ENCODE measurements at regions not wholly inside any gene's neighbourhood (a gene's known extent, or its start where the extent isn't known, plus 50 kb on each side); places are given as distances from the start of the nearest gene placed in this dataset.
"Not testable (repeated sequence)": the region's sequence is repeated elsewhere in the genome, so short reads cannot be mapped to it uniquely, and the experiment has no call there.

- no peak for DNase-seq (ENCODE audit: low spot score)
These were observed 463.8 kb upstream of the SLC8A1 start for GRCh38 chr2:40915651-40916050.

- no peak for DNase-seq (ENCODE audit: low spot score)
These were observed 483.5 kb upstream of the SLC8A1 start for GRCh38 chr2:40935349-40935748.

- DNase-seq (ENCODE audit: low spot score), result no peak
These were observed 485.4 kb upstream of the SLC8A1 start for GRCh38 chr2:40937284-40937683.

GRCh38 chr2:40953341-40953740 lies 501.5 kb upstream of the SLC8A1 start:
- no peak for DNase-seq (ENCODE audit: low spot score)

GRCh38 chr2:40955042-40955441 lies 503.2 kb upstream of the SLC8A1 start:
- no peak for DNase-seq (ENCODE audit: low spot score)

- DNase-seq (ENCODE audit: low spot score), result no peak
These were observed 503.7 kb upstream of the SLC8A1 start for GRCh38 chr2:40955635-40956034.

GRCh38 chr2:40957508-40957907 lies 505.6 kb upstream of the SLC8A1 start:
- no peak for DNase-seq (ENCODE audit: low spot score)

GRCh38 chr2:40962026-40962425 lies 510.1 kb upstream of the SLC8A1 start:
- DNase-seq (ENCODE audit: low spot score), result no peak

- DNase-seq (ENCODE audit: low spot score), result no peak
These were observed 512.8 kb upstream of the SLC8A1 start for GRCh38 chr2:40964509-40965250.

- no peak for DNase-seq (ENCODE audit: low spot score)
These were observed 515.6 kb upstream of the SLC8A1 start for GRCh38 chr2:40967451-40967850.

- DNase-seq (ENCODE audit: low spot score), result no peak
These were observed 523.3 kb upstream of the SLC8A1 start for GRCh38 chr2:40975151-40975550.

GRCh38 chr2:40997362-40997761 lies 545.5 kb upstream of the SLC8A1 start:
- no peak for DNase-seq (ENCODE audit: low spot score)

- DNase-seq (ENCODE audit: low spot score), result no peak
These were observed 548.5 kb upstream of the SLC8A1 start for GRCh38 chr2:41000374-41000773.

- no peak for DNase-seq (ENCODE audit: low spot score)
These were observed 549.0 kb upstream of the SLC8A1 start for GRCh38 chr2:41000906-41001305.

- DNase-seq (ENCODE audit: low spot score), result no peak
These were observed 552.8 kb upstream of the SLC8A1 start for GRCh38 chr2:41004700-41005099.

- DNase-seq (ENCODE audit: low spot score), result no peak
These were observed 568.5 kb upstream of the SLC8A1 start for GRCh38 chr2:41020358-41020757.

- no peak for DNase-seq (ENCODE audit: low spot score)
These were observed 572.9 kb upstream of the SLC8A1 start for GRCh38 chr2:41024816-41025215.

GRCh38 chr2:41026613-41027012 lies 574.7 kb upstream of the SLC8A1 start:
- DNase-seq (ENCODE audit: low spot score), result no peak

GRCh38 chr2:41027095-41027494 lies 575.2 kb upstream of the SLC8A1 start:
- no peak for DNase-seq (ENCODE audit: low spot score)

GRCh38 chr2:41031282-41031681 lies 579.4 kb upstream of the SLC8A1 start:
- DNase-seq (ENCODE audit: low spot score), result no peak

- no peak for DNase-seq (ENCODE audit: low spot score)
These were observed 580.8 kb upstream of the SLC8A1 start for GRCh38 chr2:41032715-41033114.

GRCh38 chr2:41033127-41033526 lies 581.2 kb upstream of the SLC8A1 start:
- DNase-seq (ENCODE audit: low spot score), result no peak

- DNase-seq (ENCODE audit: low spot score), result no peak
These were observed 586.5 kb upstream of the SLC8A1 start for GRCh38 chr2:41038408-41038807.

GRCh38 chr2:41039750-41040149 lies 587.9 kb upstream of the SLC8A1 start:
- not testable (repeated sequence) for DNase-seq (ENCODE audit: low spot score)

All from mesenteric fat pad (tissue), 1 donor.